ENCODE measurements at regions not wholly inside any gene's neighbourhood (a gene's known extent, or its start where the extent isn't known, plus 50 kb on each side); places are given as distances from the start of the nearest gene placed in this dataset.

GRCh38 chr9:120202856-120203654, 376.9 kb downstream of the CDK5RAP2 start:
- TF ChIP-seq EZH2phosphoT487 (IDR thresholded peaks at IDR 0.05; ENCODE audit: low read depth) (no peak), CTCF (IDR thresholded peaks at IDR 0.05; ENCODE audit: low read depth, low read length) (no peak)
- Histone ChIP-seq H3K9ac (ENCODE audit: low read length) (no peak overlapping the region), H3K27ac (ENCODE audit: low read length) (no peak overlapping the region), H3K9me3 (ENCODE audit: insufficient read depth, low read length) (no peaks in the 10 kb centered on the region), H3K4me1 (ENCODE audit: low read length) (no peaks in the 10 kb centered on the region), H4K20me1 (ENCODE audit: insufficient read depth, low read length) (no peaks in the 10 kb centered on the region), H3K4me3 (ENCODE audit: low read length) (no peak overlapping the region), H3K4me2 (ENCODE audit: low read length) (no peak overlapping the region), H3K79me2 (ENCODE audit: low read length) (no peaks in the 10 kb centered on the region), H3K36me3 (replicated peaks; ENCODE audit: low read depth, low read length) (no peaks in the 10 kb centered on the region), H2AFZ (ENCODE audit: low read depth, low read length) (no peak overlapping the region), H3K27me3 (ENCODE audit: low read depth, low read length) (no peaks in the 10 kb centered on the region)

GRCh38 chr9:120198027-120198426, 381.9 kb downstream of the CDK5RAP2 start:
- H3K9ac ChIP-seq (ENCODE audit: low read length), result no peak overlapping the region
- peaks cover 5% of the 10 kb centered on the region; the same call in 1 of the 2 replicates for H3K4me1 ChIP-seq (ENCODE audit: low read length)
- no peaks in the 10 kb centered on the region for H4K20me1 ChIP-seq (ENCODE audit: insufficient read depth, low read length)
- H3K4me2 ChIP-seq (ENCODE audit: low read length), result no peak overlapping the region
- H3K79me2 ChIP-seq (ENCODE audit: low read length), result no peaks in the 10 kb centered on the region
- TF ChIP-seq CTCF (IDR thresholded peaks at IDR 0.05; ENCODE audit: low read depth, low read length) (no peak), EZH2phosphoT487 (IDR thresholded peaks at IDR 0.05; ENCODE audit: low read depth) (no peak)
- no peak overlapping the region for H2AFZ ChIP-seq (ENCODE audit: low read depth, low read length)
- H3K36me3 ChIP-seq (replicated peaks; ENCODE audit: low read depth, low read length), result no peaks in the 10 kb centered on the region
- no peaks in the 10 kb centered on the region for H3K9me3 ChIP-seq (ENCODE audit: insufficient read depth, low read length)
- no peak overlapping the region for H3K27ac ChIP-seq (ENCODE audit: low read length)
- no peak overlapping the region for H3K4me3 ChIP-seq (ENCODE audit: low read length)
- H3K27me3 ChIP-seq (ENCODE audit: low read depth, low read length), result peaks cover 4% of the 10 kb centered on the region; the same call in 1 of the 2 replicates

GRCh38 chr9:120197605-120198004, 382.4 kb downstream of the CDK5RAP2 start:
- H2AFZ ChIP-seq (ENCODE audit: low read depth, low read length), result no peak overlapping the region
- H3K79me2 ChIP-seq (ENCODE audit: low read length), result no peaks in the 10 kb centered on the region
- TF ChIP-seq EZH2phosphoT487 (IDR thresholded peaks at IDR 0.05; ENCODE audit: low read depth) (no peak), CTCF (IDR thresholded peaks at IDR 0.05; ENCODE audit: low read depth, low read length) (no peak)
- no peaks in the 10 kb centered on the region for H3K36me3 ChIP-seq (replicated peaks; ENCODE audit: low read depth, low read length)
- H4K20me1 ChIP-seq (ENCODE audit: insufficient read depth, low read length), result no peaks in the 10 kb centered on the region
- H3K4me1 ChIP-seq (ENCODE audit: low read length), result peaks cover 5% of the 10 kb centered on the region; the same call in 1 of the 2 replicates
- no peak overlapping the region for H3K27ac ChIP-seq (ENCODE audit: low read length)
- no peak overlapping the region for H3K9ac ChIP-seq (ENCODE audit: low read length)
- H3K4me3 ChIP-seq (ENCODE audit: low read length), result no peak overlapping the region
- no peak overlapping the region for H3K4me2 ChIP-seq (ENCODE audit: low read length)
- H3K9me3 ChIP-seq (ENCODE audit: insufficient read depth, low read length), result no peaks in the 10 kb centered on the region
- H3K27me3 ChIP-seq (ENCODE audit: low read depth, low read length), result peaks cover 4% of the 10 kb centered on the region; the same call in 1 of the 2 replicates

GRCh38 chr9:120191141-120191540, 388.8 kb downstream of the CDK5RAP2 start:
- H3K9me3 ChIP-seq (ENCODE audit: insufficient read depth, low read length), result no peaks in the 10 kb centered on the region
- peaks cover 5% of the 10 kb centered on the region; the same call in 1 of the 2 replicates for H3K4me1 ChIP-seq (ENCODE audit: low read length)
- H3K4me3 ChIP-seq (ENCODE audit: low read length), result no peak overlapping the region

More at GRCh38 chr9:120191141-120191540, 388.8 kb downstream of the CDK5RAP2 start:
- Histone ChIP-seq H3K9ac (ENCODE audit: low read length) (no peak overlapping the region), H3K27me3 (ENCODE audit: low read depth, low read length) (peaks cover 22% of the 10 kb centered on the region), H3K27ac (ENCODE audit: low read length) (no peak overlapping the region), H3K79me2 (ENCODE audit: low read length) (no peaks in the 10 kb centered on the region), H3K4me2 (ENCODE audit: low read length) (no peak overlapping the region), H4K20me1 (ENCODE audit: insufficient read depth, low read length) (no peaks in the 10 kb centered on the region), H2AFZ (ENCODE audit: low read depth, low read length) (no peak overlapping the region), H3K36me3 (replicated peaks; ENCODE audit: low read depth, low read length) (no peaks in the 10 kb centered on the region)
- TF ChIP-seq CTCF (IDR thresholded peaks at IDR 0.05; ENCODE audit: low read depth, low read length), result no peak
- TF ChIP-seq EZH2phosphoT487 (IDR thresholded peaks at IDR 0.05; ENCODE audit: low read depth), result no peak

Measured in OCI-LY3 (cell line).